ENCODE measurements at regions not wholly inside any gene's neighbourhood (a gene's known extent, or its start where the extent isn't known, plus 50 kb on each side); places are given as distances from the start of the nearest gene placed in this dataset.
A peak's percentile ranks its signal among the peaks of the same experiment; 100 is the strongest.

GRCh38 chr15:62545467-62546227, 380.6 kb upstream of the C2CD4B start:
- peak; percentile 14 for DNase-seq (ENCODE audit: low read depth)

GRCh38 chr15:62546628-62547027, 381.5 kb upstream of the C2CD4B start:
- no peak for DNase-seq (ENCODE audit: low read depth)

GRCh38 chr15:62547584-62547983, 382.5 kb upstream of the C2CD4B start:
- DNase-seq (ENCODE audit: low read depth) = no peak

DNA sequence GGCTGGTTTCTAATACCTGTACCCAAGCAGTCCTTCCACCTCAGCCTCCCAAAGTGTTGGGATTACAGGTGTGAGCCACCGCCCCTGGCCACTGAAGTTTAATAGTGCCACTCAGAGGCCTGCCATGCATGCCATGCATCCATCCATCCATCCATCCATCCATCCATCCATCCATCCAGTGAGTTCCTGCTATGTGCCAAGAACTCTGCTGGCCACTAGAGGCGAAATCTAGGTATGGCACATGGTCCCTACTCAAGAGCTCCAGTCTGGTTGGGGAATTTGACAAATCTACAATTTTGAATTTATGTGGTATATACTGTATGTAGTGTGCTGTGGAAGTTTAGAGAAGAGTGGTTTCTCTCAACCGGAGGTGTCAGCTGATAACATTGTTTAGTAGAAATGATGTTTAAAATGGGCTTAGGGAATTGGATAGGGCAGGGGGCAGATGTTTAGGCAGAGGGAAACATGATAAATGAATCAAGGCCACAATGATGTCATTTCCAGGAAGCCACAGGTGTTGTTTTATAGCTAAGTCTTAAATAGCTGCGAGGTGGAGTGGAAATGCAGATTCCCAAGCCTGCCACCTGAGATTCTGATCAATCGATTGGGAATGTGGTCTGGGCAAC, 384.4 kb upstream of the C2CD4B start:
- peak; percentile 49 for DNase-seq (ENCODE audit: low read depth)

GRCh38 chr15:62550106-62550505, 385.0 kb upstream of the C2CD4B start:
- no peak for DNase-seq (ENCODE audit: low read depth)

DNA sequence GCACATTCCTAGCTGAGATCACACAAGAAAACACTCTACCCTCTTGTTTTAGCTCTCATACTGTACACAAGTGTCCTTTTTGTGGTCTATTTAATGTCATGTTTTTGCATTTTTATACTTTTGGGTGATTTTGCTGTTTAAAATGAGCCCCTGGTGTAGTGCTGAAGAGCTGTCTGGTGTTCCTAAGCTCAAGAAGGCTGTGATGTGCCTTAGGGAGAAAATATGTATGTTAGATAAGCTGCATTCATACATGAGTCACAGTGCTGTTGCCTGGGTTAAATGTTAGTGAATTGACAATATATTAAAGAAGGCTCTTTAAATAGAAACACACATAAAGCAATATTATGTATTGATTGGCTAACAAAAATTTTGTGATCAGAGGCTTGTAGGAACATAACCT, 387.4 kb upstream of the C2CD4B start:
- no peak for DNase-seq (ENCODE audit: low read depth)

GRCh38 chr15:62553911-62554563, 389.0 kb upstream of the C2CD4B start:
- DNase-seq (ENCODE audit: low read depth) = no peak

- no peak for DNase-seq (ENCODE audit: low read depth)
Observed at GRCh38 chr15:62558640-62559380, 393.7 kb upstream of the C2CD4B start.

DNA sequence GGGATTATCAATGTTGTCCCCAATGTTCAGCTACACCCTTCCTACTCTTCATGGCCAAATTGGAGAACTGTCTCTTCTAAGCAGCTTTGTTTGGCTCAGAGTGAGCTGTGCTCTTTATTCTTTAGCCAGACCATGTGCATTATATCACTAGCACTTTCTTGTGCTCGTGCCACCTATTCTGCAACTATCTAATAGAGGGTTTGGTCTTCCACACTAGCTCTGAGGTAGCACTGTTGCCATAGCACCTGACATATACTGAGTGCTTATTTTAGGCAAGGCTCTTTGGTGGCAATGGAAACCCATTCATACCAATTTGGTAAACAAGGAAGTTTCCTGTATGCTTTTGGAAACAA, 394.3 kb upstream of the C2CD4B start:
- DNase-seq (ENCODE audit: low read depth) = no peak

DNA sequence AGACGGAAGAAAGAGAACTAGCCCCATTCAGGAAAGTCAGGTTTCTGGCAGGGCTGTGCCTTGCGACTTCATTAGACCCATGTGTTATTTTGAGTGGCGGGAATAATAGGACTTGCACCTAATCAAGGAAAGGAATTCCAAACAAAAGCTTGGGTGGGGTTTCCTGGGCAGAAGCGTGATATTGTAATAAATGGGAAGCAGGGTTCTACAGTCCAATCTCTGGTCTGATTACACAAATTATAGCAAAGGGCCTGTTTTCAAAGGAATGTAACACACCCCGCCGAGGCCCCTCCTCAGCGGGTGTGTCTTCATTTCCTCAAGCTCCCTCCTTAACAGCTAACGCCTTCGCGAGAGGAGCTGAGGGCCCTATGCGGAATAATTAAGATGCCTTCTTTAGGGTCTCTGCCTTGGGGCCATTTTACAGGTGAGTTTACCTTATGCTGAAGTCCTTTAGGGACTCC, 396.0 kb upstream of the C2CD4B start:
- DNase-seq (ENCODE audit: low read depth) = no peak

GRCh38 chr15:62561571-62561970, 396.5 kb upstream of the C2CD4B start:
- DNase-seq (ENCODE audit: low read depth) = no peak

DNA sequence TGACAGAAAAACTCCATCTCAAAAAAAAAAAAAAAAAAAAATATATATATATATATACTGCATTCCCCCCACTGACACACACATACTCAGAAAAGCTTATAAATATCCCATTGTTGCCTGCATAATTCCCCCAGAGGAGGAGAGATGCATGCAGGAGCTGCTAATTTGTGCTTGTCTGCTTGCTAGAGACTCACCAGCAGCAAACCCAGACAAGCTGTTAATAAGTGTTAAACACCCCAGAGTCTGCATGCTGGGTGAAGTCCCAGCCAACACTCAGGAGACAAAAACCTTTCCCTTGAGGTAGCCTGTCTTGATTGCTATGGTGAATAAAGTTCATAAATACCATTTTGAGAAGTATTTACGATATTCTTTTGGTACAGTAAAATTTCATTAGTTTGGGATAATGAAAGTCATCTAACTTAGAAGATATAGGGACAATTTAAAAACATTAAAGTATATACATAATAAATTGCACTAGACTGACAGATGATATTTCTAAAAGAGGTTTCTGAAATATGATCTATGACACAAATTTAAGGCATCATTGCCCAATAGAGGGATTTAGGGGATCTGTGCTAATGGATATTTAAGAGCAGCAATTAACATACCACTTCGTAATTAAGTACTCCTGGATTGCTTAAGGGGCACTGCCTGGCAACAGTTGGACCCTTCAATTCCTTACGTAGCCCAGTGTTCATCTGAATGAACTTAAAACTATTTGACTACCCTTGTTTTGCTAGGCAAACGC, 400.0 kb upstream of the C2CD4B start:
- DNase-seq (ENCODE audit: low read depth) = no peak

GRCh38 chr15:62565634-62566026, 400.5 kb upstream of the C2CD4B start:
- no peak for DNase-seq (ENCODE audit: low read depth)

GRCh38 chr15:62566248-62566647, 401.2 kb upstream of the C2CD4B start:
- peak; percentile 5 for DNase-seq (ENCODE audit: low read depth)

- DNase-seq (ENCODE audit: low read depth) = no peak
Observed at GRCh38 chr15:62567501-62567900, 402.4 kb upstream of the C2CD4B start.

GRCh38 chr15:62568004-62568403, 402.9 kb upstream of the C2CD4B start:
- DNase-seq (ENCODE audit: low read depth) = no peak

DNA sequence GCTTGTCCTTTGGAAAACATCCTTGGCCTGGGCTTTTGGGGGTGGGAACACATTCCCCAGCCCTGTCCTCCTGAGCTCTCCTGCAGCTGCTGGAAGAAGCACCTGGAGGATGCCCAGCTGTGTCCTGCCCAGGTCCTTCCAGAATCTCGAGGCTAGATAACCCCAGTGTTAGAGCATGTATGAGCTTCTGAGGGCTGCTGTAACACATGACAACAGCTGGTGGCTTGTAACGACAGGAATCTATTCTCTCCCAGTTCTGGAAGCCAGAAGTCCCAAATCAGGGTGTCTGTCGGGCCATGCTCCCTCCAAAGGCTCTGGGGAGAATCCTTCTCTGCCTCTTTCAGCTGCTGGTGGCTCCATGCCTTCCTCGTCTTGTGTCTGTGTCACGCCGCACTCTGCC, 403.6 kb upstream of the C2CD4B start:
- DNase-seq (ENCODE audit: low read depth) = no peak

DNA sequence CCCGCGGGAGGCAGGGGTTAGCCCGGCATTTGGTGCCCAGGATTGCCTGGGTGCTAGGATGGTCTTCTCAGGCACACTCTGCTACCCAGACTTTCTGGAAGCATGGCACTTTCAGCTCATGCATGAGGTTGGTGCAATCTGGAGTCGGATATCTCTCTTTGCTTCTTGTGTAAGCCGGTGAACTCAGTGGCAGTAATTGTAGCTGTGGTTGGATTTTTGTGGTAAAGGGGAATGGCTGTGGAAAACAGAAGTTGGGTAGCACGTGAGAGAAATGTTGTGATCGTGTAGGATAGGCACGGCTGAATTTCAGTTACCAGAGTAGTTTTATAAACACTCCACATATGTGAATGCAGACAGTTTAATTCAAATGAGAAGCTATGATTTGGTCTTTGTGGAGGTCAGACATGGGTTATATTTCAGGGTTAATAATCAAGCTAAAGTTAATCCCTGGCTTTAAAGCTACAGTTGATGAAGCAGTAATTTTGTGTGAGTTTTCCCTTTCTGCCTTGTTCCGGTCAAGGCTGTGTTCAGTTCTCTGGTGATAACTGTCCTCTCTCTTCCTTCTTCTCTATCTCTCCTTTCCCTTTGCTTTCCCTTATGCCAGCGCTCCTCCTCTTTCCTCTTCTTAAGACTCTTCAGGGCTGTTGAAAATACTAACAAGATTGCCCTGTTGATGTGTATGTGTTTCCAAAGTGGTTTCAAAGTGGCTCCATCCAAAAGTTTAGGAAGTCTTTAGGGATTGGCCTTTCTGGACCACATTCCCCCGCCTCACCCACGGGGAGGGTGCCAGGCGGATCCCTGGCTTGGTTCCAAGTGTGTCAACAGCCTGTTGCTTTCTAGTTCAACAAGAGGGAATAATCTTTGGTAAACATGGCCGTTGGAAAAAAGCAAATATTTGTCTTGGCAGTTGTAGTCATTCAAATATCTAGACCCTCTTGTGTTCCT, 404.6 kb upstream of the C2CD4B start:
- peak; percentile 83 for DNase-seq (ENCODE audit: low read depth)

- DNase-seq (ENCODE audit: low read depth) = no peak
Observed at GRCh38 chr15:62570405-62570783, 405.3 kb upstream of the C2CD4B start.

GRCh38 chr15:62571072-62571471, 406.0 kb upstream of the C2CD4B start:
- DNase-seq (ENCODE audit: low read depth) = no peak

DNA sequence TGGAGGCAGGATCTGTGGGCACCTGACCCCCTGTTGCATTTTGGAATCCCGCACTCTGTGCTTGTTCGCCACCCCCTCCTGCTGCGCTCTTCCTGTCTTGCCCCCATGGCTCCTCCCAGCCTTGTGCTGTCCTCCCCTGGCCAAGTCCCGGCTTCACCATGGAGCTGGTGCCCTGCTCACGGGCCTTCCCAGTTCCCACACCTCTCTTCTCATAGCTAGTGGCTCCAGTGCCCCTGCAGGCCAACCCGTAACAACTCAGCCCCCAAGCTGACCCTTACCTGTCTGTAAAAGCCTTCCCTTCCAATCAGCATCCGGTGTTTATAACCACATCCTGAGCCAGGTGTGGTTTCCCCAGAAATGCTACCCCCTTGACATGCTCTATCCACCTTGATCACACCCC, 407.7 kb upstream of the C2CD4B start:
- no peak for DNase-seq (ENCODE audit: low read depth)

Measured in M059J (cell line).